Ishikawa (cell line): ENCODE measurements at regions not wholly inside any gene's neighbourhood (a gene's known extent, or its start where the extent isn't known, plus 50 kb on each side); places are given as distances from the start of the nearest gene placed in this dataset.

Experiments used
- CEBPB ChIP-seq: IDR thresholded peaks from 2 replicates; pipeline ENCODE4 v1.6.1; 2012
- EP300 ChIP-seq: IDR thresholded peaks from 2 replicates; pipeline ENCODE4 v1.6.1; 2012; ENCODE audit warnings: borderline replicate concordance
- FOXM1 ChIP-seq: IDR thresholded peaks from 2 replicates; pipeline ENCODE4 v1.6.1; 2012; ENCODE audit warnings: low read depth, borderline replicate concordance
- RAD21 ChIP-seq: IDR thresholded peaks from 2 replicates; pipeline ENCODE4 v1.6.1; 2012; ENCODE audit warnings: low read depth
- TF ChIP-seq, protein P1 (sequence below): IDR thresholded peaks from 2 replicates; pipeline ENCODE4 v1.6.1; 2012

GRCh38 chr10:65377687-65378086, 1548.1 kb upstream of the LRRTM3 start:
- TF ChIP-seq, protein P1, sequence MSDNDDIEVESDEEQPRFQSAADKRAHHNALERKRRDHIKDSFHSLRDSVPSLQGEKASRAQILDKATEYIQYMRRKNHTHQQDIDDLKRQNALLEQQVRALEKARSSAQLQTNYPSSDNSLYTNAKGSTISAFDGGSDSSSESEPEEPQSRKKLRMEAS, result no peak
- TF ChIP-seq RAD21 (no peak), CEBPB (no peak), FOXM1 (no peak), EP300 (no peak)
